ENCODE measurements at regions not wholly inside any gene's neighbourhood (a gene's known extent, or its start where the extent isn't known, plus 50 kb on each side); places are given as distances from the start of the nearest gene placed in this dataset.

- DNase-seq, result no peak
Measured at GRCh38 chr19:28971049-28971448, 241.9 kb downstream of the UQCRFS1 start.

- DNase-seq, result no peak
Measured at GRCh38 chr19:28968721-28969120, 244.2 kb downstream of the UQCRFS1 start.

- no peak for DNase-seq
Measured at GRCh38 chr19:28966737-28967399, 246.1 kb downstream of the UQCRFS1 start.

GRCh38 chr19:28964500-28964899 is 248.5 kb downstream of the UQCRFS1 start:
- DNase-seq, result no peak

GRCh38 chr19:28963486-28964250 is 249.3 kb downstream of the UQCRFS1 start:
- DNase-seq, result no peak

GRCh38 chr19:28961772-28962500 is 251.0 kb downstream of the UQCRFS1 start:
- DNase-seq, result no peak

- DNase-seq, result no peak
Measured at GRCh38 chr19:28960986-28961705, 251.8 kb downstream of the UQCRFS1 start.

GRCh38 chr19:28960586-28960985 is 252.4 kb downstream of the UQCRFS1 start:
- no peak for DNase-seq

- DNase-seq, result no peak
Measured at GRCh38 chr19:28956961-28957360, 256.0 kb downstream of the UQCRFS1 start.

GRCh38 chr19:28956421-28956820 is 256.5 kb downstream of the UQCRFS1 start:
- DNase-seq, result no peak

GRCh38 chr19:28949535-28949934 is 263.4 kb downstream of the UQCRFS1 start:
- DNase-seq, result no peak

- no peak for DNase-seq
Measured at GRCh38 chr19:28949027-28949426, 263.9 kb downstream of the UQCRFS1 start.

- DNase-seq, result no peak
Measured at GRCh38 chr19:28948566-28948965, 264.4 kb downstream of the UQCRFS1 start.

- DNase-seq, result no peak
Measured at GRCh38 chr19:28948026-28948425, 264.9 kb downstream of the UQCRFS1 start.

- no peak for DNase-seq
Measured at GRCh38 chr19:28943651-28944050, 269.3 kb downstream of the UQCRFS1 start.

- DNase-seq, result no peak
Measured at GRCh38 chr19:28941833-28942232, 271.1 kb downstream of the UQCRFS1 start.

GRCh38 chr19:28940751-28941500 is 272.0 kb downstream of the UQCRFS1 start:
- DNase-seq, result no peak

GRCh38 chr19:28939236-28939635 is 273.7 kb downstream of the UQCRFS1 start:
- no peak for DNase-seq

GRCh38 chr19:28936001-28936400 is 276.9 kb downstream of the UQCRFS1 start:
- no peak for DNase-seq

GRCh38 chr19:28934631-28935030 is 278.3 kb downstream of the UQCRFS1 start:
- no peak for DNase-seq

GRCh38 chr19:28933039-28933438 is 279.9 kb downstream of the UQCRFS1 start:
- no peak for DNase-seq

GRCh38 chr19:28932446-28932845 is 280.5 kb downstream of the UQCRFS1 start:
- DNase-seq, result no peak

All from NCI-H2081 (cell line).